Mesodermal cell (in vitro differentiated cells): ENCODE measurements at regions not wholly inside any gene's neighbourhood (a gene's known extent, or its start where the extent isn't known, plus 50 kb on each side); places are given as distances from the start of the nearest gene placed in this dataset.

ENCODE experiments used
- H3K27ac ChIP-seq: 2 replicates; pipeline ENCODE4 v1.7.0; 2013; ENCODE audit warnings: mild to moderate bottlenecking, low read depth, low read length, moderate library complexity; ENCODE audit not compliant: severe bottlenecking
- H3K36me3 ChIP-seq: 2 replicates; pipeline ENCODE4 v1.7.1; 2013; ENCODE audit warnings: mild to moderate bottlenecking, low read length, moderate library complexity; ENCODE audit not compliant: control insufficient read depth, insufficient read depth
- H3K4me1 ChIP-seq: one replicate; pipeline ENCODE4 v1.7.1; 2013; ENCODE audit warnings: mild to moderate bottlenecking, low read length; ENCODE audit not compliant: insufficient read depth, control insufficient read depth, poor library complexity, severe bottlenecking
- H3K4me3 ChIP-seq: 2 replicates; pipeline ENCODE4 v1.7.0; 2013; ENCODE audit warnings: low read length, control low read depth, mild to moderate bottlenecking; ENCODE audit not compliant: insufficient read depth, poor library complexity, severe bottlenecking; ENCODE audit errors: extremely low read depth
- H3K9me3 ChIP-seq: 2 replicates; pipeline ENCODE4 v1.7.1; 2013; ENCODE audit warnings: mild to moderate bottlenecking, low read length, moderate library complexity; ENCODE audit not compliant: control insufficient read depth
- WGBS, 2 experiments: methylation state at CpG; one replicate each; pipeline ENCODE4 v1.1.5; 2013; ENCODE audit warnings: missing lambda C conversion rate in 2 of 2; ENCODE audit not compliant: insufficient coverage in 2 of 2; 5-methylcytosine and 5-hydroxymethylcytosine counted together

DNA sequence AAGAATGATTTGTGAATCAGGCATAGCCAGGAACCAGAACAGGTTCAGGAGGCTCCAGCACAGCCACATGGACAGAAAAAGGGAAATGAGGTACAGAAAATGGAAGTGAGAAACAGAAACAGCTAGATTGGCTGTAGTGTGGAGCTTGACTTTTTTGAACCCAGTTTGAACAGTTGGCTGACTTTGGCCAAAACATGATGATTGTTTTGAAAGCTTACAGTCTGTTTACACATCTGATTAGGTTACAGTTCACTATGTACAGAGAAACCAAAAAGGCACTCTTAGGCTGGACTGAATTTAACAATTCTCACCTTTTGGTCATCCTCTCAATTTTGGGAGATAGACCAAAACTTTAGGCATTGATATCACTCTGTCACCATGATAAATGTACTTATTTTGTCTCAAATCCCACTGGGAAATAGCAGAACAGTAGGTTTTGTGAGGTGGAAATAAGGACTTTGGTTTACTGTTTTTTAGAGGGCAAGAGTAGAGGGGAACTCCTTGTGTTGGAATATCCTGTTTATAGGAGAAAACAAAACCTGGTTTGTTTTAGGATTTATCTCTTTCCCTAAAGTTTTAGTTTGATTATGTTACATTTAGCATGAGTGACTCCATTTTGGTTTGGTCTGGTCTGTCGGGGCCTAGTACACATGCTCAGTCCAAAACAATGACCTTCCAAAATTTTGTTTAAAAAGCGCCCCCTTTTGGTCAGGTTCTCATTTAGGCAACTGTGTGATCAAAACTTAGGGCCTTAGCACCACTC lies 123.1 kb downstream of the OLIG3 start:
- 83 to 94% methylated on average over 2 of the region's 2 CpGs for WGBS, 2 experiments
- no peaks in the 10 kb centered on the region for H3K9me3 ChIP-seq
- no peak overlapping the region for H3K27ac ChIP-seq
- H3K36me3 ChIP-seq: no peaks in the 10 kb centered on the region
- no peaks in the 10 kb centered on the region for H3K4me1 ChIP-seq
- no peak overlapping the region for H3K4me3 ChIP-seq

DNA sequence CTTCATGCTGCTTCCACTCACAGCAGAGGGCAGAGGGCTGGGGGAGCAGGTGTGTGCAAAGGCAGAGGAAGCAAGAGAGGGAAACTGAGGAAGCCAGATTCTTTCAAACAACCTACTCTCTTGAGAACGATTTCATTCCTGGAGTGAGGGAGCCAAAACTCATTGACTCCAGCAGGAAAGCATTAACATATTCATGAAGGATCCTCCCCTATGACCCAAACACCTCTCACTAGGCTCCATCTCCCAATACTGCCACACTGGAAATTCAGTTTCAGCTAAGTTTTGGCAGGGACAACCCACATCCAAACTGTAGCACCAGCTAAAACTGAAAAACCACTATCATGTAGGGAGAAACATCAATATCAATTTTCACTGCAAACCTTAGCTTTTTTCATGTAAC lies 125.1 kb downstream of the OLIG3 start:
- H3K4me3 ChIP-seq: no peak overlapping the region
- 20 to 43% methylated on average over 1 of the region's 1 CpG for WGBS, 2 experiments

DNA sequence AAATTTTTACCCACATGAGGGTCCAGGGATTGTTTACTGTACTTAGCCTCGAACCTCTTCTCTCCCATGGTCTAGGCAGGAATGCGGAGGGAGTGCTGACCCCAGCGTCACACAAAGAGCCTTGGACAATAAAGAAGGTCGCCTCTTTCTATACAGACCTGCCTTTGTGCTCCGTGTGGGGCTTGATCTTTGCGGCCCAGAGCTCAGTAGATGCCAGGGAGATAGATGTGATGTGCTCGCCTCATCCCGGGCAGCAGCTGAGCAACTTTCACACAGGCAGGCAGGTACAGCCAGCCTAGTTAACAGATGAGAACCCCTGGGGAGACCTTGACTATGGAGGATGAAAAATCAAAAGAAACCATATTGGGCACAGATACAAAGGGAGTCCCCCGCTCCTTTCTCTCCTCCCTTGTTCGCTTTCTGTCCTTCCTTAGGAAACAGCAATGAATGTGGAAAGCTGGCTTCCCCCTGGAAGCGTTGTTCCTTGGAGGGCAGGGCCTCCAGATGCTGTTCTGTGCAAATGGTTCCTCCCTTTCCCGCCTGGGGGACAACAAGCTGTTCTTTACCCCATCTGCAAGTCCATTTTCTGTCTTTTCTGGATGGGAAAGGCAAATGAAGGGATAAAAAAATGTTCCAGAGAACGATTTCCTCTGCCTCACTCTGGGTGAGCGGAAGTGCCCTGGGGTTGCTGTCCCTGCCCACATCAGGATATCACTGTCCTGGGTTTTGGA lies 128.3 kb downstream of the OLIG3 start:
- Histone ChIP-seq H3K9me3 (no peaks in the 10 kb centered on the region), H3K4me3 (no peak overlapping the region), H3K36me3 (no peaks in the 10 kb centered on the region), H3K27ac (peak overlapping the region; percentile 30), H3K4me1 (peaks cover 11% of the 10 kb centered on the region)
- WGBS, 2 experiments: 67 to 76% methylated on average over 9 of the region's 14 CpGs

More for the DNA sequence above, 125.1 kb downstream of the OLIG3 start:
- H3K9me3 ChIP-seq: no peaks in the 10 kb centered on the region
- no peaks in the 10 kb centered on the region for H3K36me3 ChIP-seq
- H3K27ac ChIP-seq: no peak overlapping the region
- H3K4me1 ChIP-seq: no peaks in the 10 kb centered on the region

- peaks cover 11% of the 10 kb centered on the region for H3K4me1 ChIP-seq
- H3K9me3 ChIP-seq: no peaks in the 10 kb centered on the region
- H3K4me3 ChIP-seq: no peak overlapping the region
- no CpG with 5 or more reads among the region's 5 CpGs for WGBS, 2 experiments
- H3K36me3 ChIP-seq: no peaks in the 10 kb centered on the region
- H3K27ac ChIP-seq: peak overlapping the region; percentile 68
Measured at GRCh38 chr6:137363805-137364138, 130.4 kb downstream of the OLIG3 start.

- Histone ChIP-seq H3K4me1 (peaks cover 13% of the 10 kb centered on the region), H3K36me3 (no peaks in the 10 kb centered on the region), H3K9me3 (no peaks in the 10 kb centered on the region), H3K4me3 (no peak overlapping the region), H3K27ac (peak overlapping the region; percentile 68)
- 78 to 85% methylated on average over 6 to 8 of the region's 16 CpGs for WGBS, 2 experiments
Measured at GRCh38 chr6:137362878-137363804, 131.1 kb downstream of the OLIG3 start.

GRCh38 chr6:137361701-137362100 lies 132.5 kb downstream of the OLIG3 start:
- H3K4me1 ChIP-seq: peaks cover 19% of the 10 kb centered on the region
- no peak overlapping the region for H3K4me3 ChIP-seq
- no peak overlapping the region for H3K27ac ChIP-seq
- H3K36me3 ChIP-seq: no peaks in the 10 kb centered on the region
- H3K9me3 ChIP-seq: no peaks in the 10 kb centered on the region

- H3K4me3 ChIP-seq: no peak overlapping the region
- 51 to 86% methylated on average over 3 of the region's 3 CpGs for WGBS, 2 experiments
- peaks cover 16% of the 10 kb centered on the region for H3K4me1 ChIP-seq
- no peak overlapping the region for H3K27ac ChIP-seq
- no peaks in the 10 kb centered on the region for H3K9me3 ChIP-seq
- no peaks in the 10 kb centered on the region for H3K36me3 ChIP-seq
Measured at GRCh38 chr6:137358273-137358672, 135.9 kb downstream of the OLIG3 start.

GRCh38 chr6:137357948-137358266 lies 136.3 kb downstream of the OLIG3 start:
- no peaks in the 10 kb centered on the region for H3K9me3 ChIP-seq
- no peak overlapping the region for H3K27ac ChIP-seq
- H3K4me3 ChIP-seq: no peak overlapping the region
- H3K36me3 ChIP-seq: no peaks in the 10 kb centered on the region
- peaks cover 12% of the 10 kb centered on the region for H3K4me1 ChIP-seq

DNA sequence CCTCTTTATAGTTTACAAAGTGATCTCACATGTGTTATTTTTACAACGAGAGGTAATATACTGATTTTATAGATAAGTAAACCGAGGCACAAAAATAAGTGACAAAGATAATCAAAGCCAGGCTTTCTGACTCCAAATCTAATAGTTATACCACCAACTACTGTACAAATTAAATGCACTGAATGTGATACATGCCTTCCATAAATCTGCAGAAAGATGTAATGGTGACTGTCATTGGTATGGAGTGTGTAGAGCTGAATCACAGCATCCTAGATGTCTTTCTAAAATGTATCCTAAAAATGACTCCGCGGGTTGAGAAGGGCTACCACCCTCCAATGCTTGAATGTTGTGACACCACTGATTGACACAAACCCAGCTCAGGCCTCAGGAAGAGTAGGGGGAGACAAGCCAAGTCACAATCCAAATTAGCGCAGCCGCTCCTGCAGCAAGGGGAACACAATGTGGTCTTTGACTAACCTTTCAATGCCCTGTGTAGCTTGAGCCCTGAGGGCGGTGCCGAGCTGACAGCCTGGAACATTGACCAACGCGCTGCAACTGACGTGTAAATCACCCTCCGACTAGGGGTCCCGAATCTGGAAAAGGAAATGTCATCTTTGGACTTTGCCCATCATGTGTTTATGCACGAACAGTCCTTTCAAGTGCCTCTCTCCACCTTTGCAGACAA lies 136.8 kb downstream of the OLIG3 start:
- H3K36me3 ChIP-seq: no peaks in the 10 kb centered on the region
- H3K9me3 ChIP-seq: no peaks in the 10 kb centered on the region
- H3K27ac ChIP-seq: no peak overlapping the region
- peaks cover 8% of the 10 kb centered on the region for H3K4me1 ChIP-seq
- H3K4me3 ChIP-seq: no peak overlapping the region
- 72 to 76% methylated on average over 10 to 12 of the region's 14 CpGs for WGBS, 2 experiments

DNA sequence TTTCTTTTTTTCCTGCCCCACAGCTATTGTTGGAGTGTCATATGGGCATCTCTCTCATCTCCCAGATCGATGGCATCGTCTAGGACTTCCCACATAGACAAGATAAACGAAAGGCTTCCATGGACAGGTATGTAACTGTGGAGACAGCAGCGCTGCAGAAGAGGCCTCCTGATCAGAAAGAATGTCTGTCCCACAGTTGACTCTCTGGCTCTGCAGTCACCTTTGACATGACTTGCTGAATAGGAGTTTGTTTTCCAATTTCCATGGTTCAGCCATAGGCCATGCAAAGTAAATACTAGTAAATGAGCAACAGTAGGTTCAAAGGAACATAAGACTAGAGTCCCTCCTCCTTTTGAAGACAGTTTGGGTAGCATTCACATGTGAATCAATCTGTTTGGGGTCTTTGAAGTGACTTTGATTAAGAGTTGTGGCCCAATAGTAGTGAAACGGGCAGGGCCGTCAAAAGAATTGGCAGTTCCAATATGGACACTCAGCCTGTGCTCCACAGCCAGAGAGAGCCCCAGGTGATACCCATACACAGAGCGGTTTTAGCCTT lies 134.7 kb upstream of the IFNGR1 start:
- no peak overlapping the region for H3K4me3 ChIP-seq
- H3K4me1 ChIP-seq: peaks cover 8% of the 10 kb centered on the region
- no peaks in the 10 kb centered on the region for H3K36me3 ChIP-seq
- H3K9me3 ChIP-seq: no peaks in the 10 kb centered on the region
- no peak overlapping the region for H3K27ac ChIP-seq
- 67 to 86% methylated on average over 4 to 6 of the region's 7 CpGs for WGBS, 2 experiments
